ENCODE measurements at regions not wholly inside any gene's neighbourhood (a gene's known extent, or its start where the extent isn't known, plus 50 kb on each side); places are given as distances from the start of the nearest gene placed in this dataset.
"Not testable (repeated sequence)": the region's sequence is repeated elsewhere in the genome, so short reads cannot be mapped to it uniquely, and the experiment has no call there.

DNA sequence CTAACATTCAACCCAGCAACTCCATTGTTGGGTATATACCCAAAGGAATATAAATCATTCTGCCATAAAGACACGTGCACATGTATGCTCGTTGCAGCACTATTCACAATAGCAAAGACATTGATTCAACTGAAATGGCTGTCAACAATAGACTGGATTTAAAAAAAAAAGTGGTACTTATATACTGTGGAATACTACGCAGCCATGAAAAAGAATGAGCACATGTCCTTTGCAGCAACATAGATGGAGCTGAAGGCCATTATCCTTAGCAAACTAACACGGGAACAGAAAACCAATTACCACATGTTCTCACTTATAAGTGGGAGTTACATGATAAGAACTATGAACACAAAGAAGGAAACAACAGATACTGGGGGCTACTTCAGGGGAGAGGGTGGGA, 74.0 kb upstream of the FMNL2 start:
- ATAC-seq: no peak
- TF ChIP-seq PPARA (CRISPR knock-in tag; IDR thresholded peaks at IDR 0.05; ENCODE audit: borderline replicate concordance): no peak
- no peak for TF ChIP-seq TOX (CRISPR knock-in tag; IDR thresholded peaks at IDR 0.05; ENCODE audit: borderline replicate concordance)
- TF ChIP-seq ZFP3 (CRISPR knock-in tag; IDR thresholded peaks at IDR 0.05): no peak
- TF ChIP-seq, protein P1, sequence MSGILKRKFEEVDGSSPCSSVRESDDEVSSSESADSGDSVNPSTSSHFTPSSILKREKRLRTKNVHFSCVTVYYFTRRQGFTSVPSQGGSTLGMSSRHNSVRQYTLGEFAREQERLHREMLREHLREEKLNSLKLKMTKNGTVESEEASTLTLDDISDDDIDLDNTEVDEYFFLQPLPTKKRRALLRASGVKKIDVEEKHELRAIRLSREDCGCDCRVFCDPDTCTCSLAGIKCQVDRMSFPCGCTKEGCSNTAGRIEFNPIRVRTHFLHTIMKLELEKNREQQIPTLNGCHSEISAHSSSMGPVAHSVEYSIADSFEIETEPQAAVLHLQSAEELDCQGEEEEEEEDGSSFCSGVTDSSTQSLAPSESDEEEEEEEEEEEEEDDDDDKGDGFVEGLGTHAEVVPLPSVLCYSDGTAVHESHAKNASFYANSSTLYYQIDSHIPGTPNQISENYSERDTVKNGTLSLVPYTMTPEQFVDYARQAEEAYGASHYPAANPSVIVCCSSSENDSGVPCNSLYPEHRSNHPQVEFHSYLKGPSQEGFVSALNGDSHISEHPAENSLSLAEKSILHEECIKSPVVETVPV (CRISPR knock-in tag; IDR thresholded peaks at IDR 0.05): no peak
- TF ChIP-seq, protein P2, sequence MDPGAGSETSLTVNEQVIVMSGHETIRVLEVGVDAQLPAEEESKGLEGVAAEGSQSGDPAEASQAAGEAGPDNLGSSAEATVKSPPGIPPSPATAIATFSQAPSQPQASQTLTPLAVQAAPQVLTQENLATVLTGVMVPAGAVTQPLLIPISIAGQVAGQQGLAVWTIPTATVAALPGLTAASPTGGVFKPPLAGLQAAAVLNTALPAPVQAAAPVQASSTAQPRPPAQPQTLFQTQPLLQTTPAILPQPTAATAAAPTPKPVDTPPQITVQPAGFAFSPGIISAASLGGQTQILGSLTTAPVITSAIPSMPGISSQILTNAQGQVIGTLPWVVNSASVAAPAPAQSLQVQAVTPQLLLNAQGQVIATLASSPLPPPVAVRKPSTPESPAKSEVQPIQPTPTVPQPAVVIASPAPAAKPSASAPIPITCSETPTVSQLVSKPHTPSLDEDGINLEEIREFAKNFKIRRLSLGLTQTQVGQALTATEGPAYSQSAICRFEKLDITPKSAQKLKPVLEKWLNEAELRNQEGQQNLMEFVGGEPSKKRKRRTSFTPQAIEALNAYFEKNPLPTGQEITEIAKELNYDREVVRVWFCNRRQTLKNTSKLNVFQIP (CRISPR knock-in tag; IDR thresholded peaks at IDR 0.05; ENCODE audit: borderline replicate concordance, low read depth): no peak
- no peak for TF ChIP-seq ZNF8 (CRISPR knock-in tag; IDR thresholded peaks at IDR 0.05)
- TF ChIP-seq, protein P3, sequence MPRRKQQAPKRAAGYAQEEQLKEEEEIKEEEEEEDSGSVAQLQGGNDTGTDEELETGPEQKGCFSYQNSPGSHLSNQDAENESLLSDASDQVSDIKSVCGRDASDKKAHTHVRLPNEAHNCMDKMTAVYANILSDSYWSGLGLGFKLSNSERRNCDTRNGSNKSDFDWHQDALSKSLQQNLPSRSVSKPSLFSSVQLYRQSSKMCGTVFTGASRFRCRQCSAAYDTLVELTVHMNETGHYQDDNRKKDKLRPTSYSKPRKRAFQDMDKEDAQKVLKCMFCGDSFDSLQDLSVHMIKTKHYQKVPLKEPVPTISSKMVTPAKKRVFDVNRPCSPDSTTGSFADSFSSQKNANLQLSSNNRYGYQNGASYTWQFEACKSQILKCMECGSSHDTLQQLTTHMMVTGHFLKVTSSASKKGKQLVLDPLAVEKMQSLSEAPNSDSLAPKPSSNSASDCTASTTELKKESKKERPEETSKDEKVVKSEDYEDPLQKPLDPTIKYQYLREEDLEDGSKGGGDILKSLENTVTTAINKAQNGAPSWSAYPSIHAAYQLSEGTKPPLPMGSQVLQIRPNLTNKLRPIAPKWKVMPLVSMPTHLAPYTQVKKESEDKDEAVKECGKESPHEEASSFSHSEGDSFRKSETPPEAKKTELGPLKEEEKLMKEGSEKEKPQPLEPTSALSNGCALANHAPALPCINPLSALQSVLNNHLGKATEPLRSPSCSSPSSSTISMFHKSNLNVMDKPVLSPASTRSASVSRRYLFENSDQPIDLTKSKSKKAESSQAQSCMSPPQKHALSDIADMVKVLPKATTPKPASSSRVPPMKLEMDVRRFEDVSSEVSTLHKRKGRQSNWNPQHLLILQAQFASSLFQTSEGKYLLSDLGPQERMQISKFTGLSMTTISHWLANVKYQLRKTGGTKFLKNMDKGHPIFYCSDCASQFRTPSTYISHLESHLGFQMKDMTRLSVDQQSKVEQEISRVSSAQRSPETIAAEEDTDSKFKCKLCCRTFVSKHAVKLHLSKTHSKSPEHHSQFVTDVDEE (CRISPR knock-in tag; IDR thresholded peaks at IDR 0.05): no peak
- no peak for TF ChIP-seq RARB (CRISPR knock-in tag; IDR thresholded peaks at IDR 0.05)

DNA sequence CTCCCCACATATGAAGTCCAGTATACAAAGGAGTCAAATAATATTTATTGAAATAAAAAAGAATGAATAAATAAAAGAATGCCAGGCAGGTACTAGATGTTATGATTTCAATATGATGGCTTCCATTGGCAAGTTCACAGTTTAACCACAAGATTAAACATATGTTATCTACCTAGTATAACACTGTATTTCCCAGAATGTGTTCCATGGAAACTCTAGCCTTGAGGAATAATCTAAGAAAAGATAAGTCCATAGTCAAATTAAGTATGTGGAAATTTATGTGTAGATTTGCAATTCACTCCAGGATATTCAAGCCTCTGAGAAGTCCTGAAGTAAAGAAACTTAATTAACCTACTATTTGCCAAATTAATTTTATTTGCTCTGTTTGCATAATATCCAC, 71.1 kb upstream of the FMNL2 start:
- no peak for TF ChIP-seq ESRRG (CRISPR knock-in tag; IDR thresholded peaks at IDR 0.05)
- TF ChIP-seq, protein P4, sequence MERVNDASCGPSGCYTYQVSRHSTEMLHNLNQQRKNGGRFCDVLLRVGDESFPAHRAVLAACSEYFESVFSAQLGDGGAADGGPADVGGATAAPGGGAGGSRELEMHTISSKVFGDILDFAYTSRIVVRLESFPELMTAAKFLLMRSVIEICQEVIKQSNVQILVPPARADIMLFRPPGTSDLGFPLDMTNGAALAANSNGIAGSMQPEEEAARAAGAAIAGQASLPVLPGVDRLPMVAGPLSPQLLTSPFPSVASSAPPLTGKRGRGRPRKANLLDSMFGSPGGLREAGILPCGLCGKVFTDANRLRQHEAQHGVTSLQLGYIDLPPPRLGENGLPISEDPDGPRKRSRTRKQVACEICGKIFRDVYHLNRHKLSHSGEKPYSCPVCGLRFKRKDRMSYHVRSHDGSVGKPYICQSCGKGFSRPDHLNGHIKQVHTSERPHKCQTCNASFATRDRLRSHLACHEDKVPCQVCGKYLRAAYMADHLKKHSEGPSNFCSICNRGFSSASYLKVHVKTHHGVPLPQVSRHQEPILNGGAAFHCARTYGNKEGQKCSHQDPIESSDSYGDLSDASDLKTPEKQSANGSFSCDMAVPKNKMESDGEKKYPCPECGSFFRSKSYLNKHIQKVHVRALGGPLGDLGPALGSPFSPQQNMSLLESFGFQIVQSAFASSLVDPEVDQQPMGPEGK (CRISPR knock-in tag; IDR thresholded peaks at IDR 0.05; ENCODE audit: borderline replicate concordance): no peak
- no peak for TF ChIP-seq RARB (CRISPR knock-in tag; IDR thresholded peaks at IDR 0.05)
- no peak for TF ChIP-seq GLIS3 (CRISPR knock-in tag; IDR thresholded peaks at IDR 0.05)
- TF ChIP-seq PPARA (CRISPR knock-in tag; IDR thresholded peaks at IDR 0.05; ENCODE audit: borderline replicate concordance): no peak
- TF ChIP-seq ZFP30 (CRISPR knock-in tag; IDR thresholded peaks at IDR 0.05): no peak
- TF ChIP-seq, protein P2 (CRISPR knock-in tag; IDR thresholded peaks at IDR 0.05; ENCODE audit: borderline replicate concordance, low read depth): no peak
- TF ChIP-seq ZC3H10 (CRISPR knock-in tag; IDR thresholded peaks at IDR 0.05): no peak
- TF ChIP-seq, protein P3 (CRISPR knock-in tag; IDR thresholded peaks at IDR 0.05): no peak
- TF ChIP-seq TCF4 (CRISPR knock-in tag; IDR thresholded peaks at IDR 0.05; ENCODE audit: borderline replicate concordance): no peak
- TF ChIP-seq ZNF8 (CRISPR knock-in tag; IDR thresholded peaks at IDR 0.05): no peak
- no peak for TF ChIP-seq OSR1 (CRISPR knock-in tag; IDR thresholded peaks at IDR 0.05)
- ATAC-seq: no peak

DNA sequence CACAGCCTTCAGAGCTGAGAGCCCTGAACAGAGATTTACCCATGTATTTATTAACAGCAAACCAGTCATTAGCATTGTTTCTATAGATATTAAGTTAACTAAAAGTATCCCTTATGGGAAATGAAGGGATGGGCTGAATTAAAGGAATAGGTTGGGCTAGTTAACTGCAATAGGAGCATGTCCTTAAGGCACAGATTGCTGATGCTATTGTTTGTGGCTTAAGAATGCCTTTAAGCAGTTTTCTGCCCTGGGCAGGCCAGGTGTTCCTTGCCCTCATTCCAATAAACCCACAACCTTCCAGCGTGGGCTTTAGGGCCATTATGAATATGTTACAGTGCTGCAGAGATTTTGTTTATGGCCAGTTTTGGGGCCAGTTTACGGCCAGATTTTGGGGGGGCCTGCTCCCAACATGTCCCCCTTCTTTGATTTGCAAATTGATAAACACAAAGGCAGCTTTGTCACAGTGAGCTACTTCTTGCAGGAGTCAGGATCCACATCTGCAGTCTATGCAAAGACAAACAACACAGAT, 61.2 kb upstream of the FMNL2 start:
- ATAC-seq: not testable (repeated sequence)

DNA sequence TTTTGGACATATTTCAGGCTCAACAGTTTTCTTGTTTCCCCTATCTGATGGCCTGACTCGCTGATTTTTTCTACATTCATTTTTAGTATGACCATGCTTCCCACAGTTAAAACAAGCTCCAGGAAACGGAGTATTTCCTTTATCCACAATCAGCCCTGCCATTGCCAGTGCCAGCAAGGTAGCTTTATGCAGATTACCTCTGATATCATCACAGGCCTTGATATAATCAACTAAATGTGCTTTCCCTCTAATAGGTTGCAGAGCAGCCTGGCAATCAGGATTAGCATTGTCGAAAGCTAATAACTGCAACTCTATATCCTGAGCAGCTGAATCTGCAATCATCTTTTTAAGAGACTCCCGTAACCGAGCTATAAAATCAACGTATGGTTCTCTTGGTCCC, 57.1 kb upstream of the FMNL2 start:
- ATAC-seq: not testable (repeated sequence)

All from SK-N-SH treated with all-trans-retinoic acid at 6 μM for 48 hours (cell line).